NCI-H748 treated with DMSO at 0.1 percent for 48 hours (cell line): ENCODE measurements at regions not wholly inside any gene's neighbourhood (a gene's known extent, or its start where the extent isn't known, plus 50 kb on each side); places are given as distances from the start of the nearest gene placed in this dataset.
A peak's percentile ranks its signal among the peaks of the same experiment; 100 is the strongest.
"Not testable (repeated sequence)": the region's sequence is repeated elsewhere in the genome, so short reads cannot be mapped to it uniquely, and the experiment has no call there.

ENCODE experiments used
- DNase-seq: peaks from one replicate; lab custom pipeline; 2025; lab: John Stamatoyannopoulos, UW

- no peak for DNase-seq
These were observed 85.8 kb downstream of the IRX5 start for GRCh38 chr16:55016515-55016914.

GRCh38 chr16:55017321-55017720 is 86.7 kb downstream of the IRX5 start:
- no peak for DNase-seq

GRCh38 chr16:55018881-55019280 is 88.2 kb downstream of the IRX5 start:
- no peak for DNase-seq

GRCh38 chr16:55019419-55020131 is 88.9 kb downstream of the IRX5 start:
- no peak for DNase-seq

GRCh38 chr16:55021595-55022475 is 91.2 kb downstream of the IRX5 start:
- DNase-seq: peak; percentile 20

GRCh38 chr16:55027260-55027659 is 96.6 kb downstream of the IRX5 start:
- not testable (repeated sequence) for DNase-seq

GRCh38 chr16:55029509-55029908 is 98.8 kb downstream of the IRX5 start:
- DNase-seq: no peak

- DNase-seq: no peak
These were observed 100.3 kb downstream of the IRX5 start for GRCh38 chr16:55030944-55031343.

- no peak for DNase-seq
These were observed 100.8 kb downstream of the IRX5 start for GRCh38 chr16:55031481-55031880.

- DNase-seq: no peak
These were observed 102.8 kb downstream of the IRX5 start for GRCh38 chr16:55033225-55034156.

- DNase-seq: no peak
These were observed 104.4 kb downstream of the IRX5 start for GRCh38 chr16:55035029-55035428.

GRCh38 chr16:55035956-55036355 is 105.3 kb downstream of the IRX5 start:
- DNase-seq: no peak

- no peak for DNase-seq
These were observed 105.7 kb downstream of the IRX5 start for GRCh38 chr16:55036371-55036821.

GRCh38 chr16:55037046-55037445 is 106.4 kb downstream of the IRX5 start:
- no peak for DNase-seq

GRCh38 chr16:55037966-55038365 is 107.3 kb downstream of the IRX5 start:
- no peak for DNase-seq

GRCh38 chr16:55039042-55039441 is 108.4 kb downstream of the IRX5 start:
- DNase-seq: no peak

GRCh38 chr16:55039511-55039910 is 108.8 kb downstream of the IRX5 start:
- no peak for DNase-seq

GRCh38 chr16:55039931-55040330 is 109.3 kb downstream of the IRX5 start:
- DNase-seq: no peak

GRCh38 chr16:55040366-55041086 is 109.9 kb downstream of the IRX5 start:
- no peak for DNase-seq

GRCh38 chr16:55041540-55042234 is 111.0 kb downstream of the IRX5 start:
- no peak for DNase-seq
